ENCODE measurements at regions not wholly inside any gene's neighbourhood (a gene's known extent, or its start where the extent isn't known, plus 50 kb on each side); places are given as distances from the start of the nearest gene placed in this dataset.

DNA sequence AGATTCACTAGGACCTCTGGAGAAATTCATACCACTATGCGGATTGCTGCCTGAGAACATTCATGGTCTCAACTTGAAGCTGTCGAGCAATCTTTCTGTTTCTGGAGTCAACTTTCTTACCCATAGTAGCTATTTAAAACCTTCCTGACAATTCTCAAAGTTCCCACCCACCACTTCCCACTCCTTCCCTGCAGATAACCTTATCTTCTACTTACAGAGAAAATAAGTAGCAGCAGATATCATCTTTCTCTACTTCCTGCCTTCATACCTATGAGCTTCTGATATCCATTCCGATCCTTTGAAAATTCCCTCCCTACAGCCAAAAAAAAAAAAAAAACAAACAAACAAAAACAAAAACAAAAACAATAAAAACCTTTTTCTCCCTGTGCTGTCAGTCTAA lies 81.2 kb upstream of the CYRIA start:
- no peak overlapping the region for H3K27ac ChIP-seq
- H3K27me3 ChIP-seq = no peaks in the 10 kb centered on the region
- no peak overlapping the region for H3K4me3 ChIP-seq
- no peaks in the 10 kb centered on the region for H3K4me1 ChIP-seq
- no peaks in the 10 kb centered on the region for H3K9me3 ChIP-seq
- no peak for DNase-seq (ENCODE audit: low spot score)
- TF ChIP-seq, protein P1, sequence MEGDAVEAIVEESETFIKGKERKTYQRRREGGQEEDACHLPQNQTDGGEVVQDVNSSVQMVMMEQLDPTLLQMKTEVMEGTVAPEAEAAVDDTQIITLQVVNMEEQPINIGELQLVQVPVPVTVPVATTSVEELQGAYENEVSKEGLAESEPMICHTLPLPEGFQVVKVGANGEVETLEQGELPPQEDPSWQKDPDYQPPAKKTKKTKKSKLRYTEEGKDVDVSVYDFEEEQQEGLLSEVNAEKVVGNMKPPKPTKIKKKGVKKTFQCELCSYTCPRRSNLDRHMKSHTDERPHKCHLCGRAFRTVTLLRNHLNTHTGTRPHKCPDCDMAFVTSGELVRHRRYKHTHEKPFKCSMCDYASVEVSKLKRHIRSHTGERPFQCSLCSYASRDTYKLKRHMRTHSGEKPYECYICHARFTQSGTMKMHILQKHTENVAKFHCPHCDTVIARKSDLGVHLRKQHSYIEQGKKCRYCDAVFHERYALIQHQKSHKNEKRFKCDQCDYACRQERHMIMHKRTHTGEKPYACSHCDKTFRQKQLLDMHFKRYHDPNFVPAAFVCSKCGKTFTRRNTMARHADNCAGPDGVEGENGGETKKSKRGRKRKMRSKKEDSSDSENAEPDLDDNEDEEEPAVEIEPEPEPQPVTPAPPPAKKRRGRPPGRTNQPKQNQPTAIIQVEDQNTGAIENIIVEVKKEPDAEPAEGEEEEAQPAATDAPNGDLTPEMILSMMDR (IDR thresholded peaks at IDR 0.05) = no peak
- no peaks in the 10 kb centered on the region for H3K36me3 ChIP-seq

DNA sequence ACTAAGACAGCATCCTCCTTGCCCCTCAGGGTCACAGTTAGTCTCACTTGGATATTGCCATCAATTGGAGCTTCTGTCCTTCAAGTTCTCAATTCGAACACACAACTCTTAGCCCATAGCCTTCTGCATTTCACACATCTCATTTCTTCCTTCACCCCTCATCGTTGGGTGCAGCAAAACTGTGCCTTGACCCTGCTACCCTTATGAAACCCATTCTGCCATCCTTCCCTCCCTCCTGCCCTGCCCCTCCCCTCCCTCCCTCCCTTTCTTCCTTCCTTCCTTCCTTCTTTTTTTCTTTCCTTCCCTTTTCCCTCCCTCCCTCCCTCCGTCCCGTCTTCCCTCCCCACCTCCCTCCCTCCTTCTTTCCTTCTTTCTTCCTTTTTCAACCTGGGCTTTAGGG lies 80.7 kb upstream of the CYRIA start:
- no peak for DNase-seq (ENCODE audit: low spot score)
- Histone ChIP-seq H3K4me1 (no peaks in the 10 kb centered on the region), H3K36me3 (no peaks in the 10 kb centered on the region), H3K9me3 (no peaks in the 10 kb centered on the region), H3K27ac (no peak overlapping the region), H3K27me3 (no peaks in the 10 kb centered on the region), H3K4me3 (no peak overlapping the region)
- TF ChIP-seq, protein P1 (IDR thresholded peaks at IDR 0.05) = no peak

DNA sequence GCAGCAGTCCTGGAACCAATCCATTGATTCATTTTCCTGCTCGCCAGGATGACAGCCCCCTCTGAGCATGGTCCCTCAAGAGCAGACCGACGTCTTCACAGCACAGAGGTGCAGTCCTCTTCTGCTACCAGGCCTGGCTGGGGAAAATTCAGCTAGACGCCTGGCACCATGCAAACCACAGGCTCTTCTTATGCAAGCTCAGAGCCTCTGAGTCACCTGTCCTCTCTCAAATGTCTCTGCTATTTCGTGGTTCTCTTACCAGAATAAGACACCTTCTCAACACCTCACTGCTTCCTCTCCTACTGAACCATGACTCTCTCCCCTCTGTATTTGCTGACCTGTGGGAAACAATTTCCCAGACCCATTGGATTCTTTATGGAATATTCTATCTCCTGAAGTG lies 79.8 kb upstream of the CYRIA start:
- H3K4me3 ChIP-seq = no peak overlapping the region
- H3K4me1 ChIP-seq = no peaks in the 10 kb centered on the region
- DNase-seq (ENCODE audit: low spot score) = no peak
- TF ChIP-seq, protein P1 (IDR thresholded peaks at IDR 0.05) = no peak
- H3K27me3 ChIP-seq = no peaks in the 10 kb centered on the region
- no peaks in the 10 kb centered on the region for H3K36me3 ChIP-seq
- no peak overlapping the region for H3K27ac ChIP-seq
- no peaks in the 10 kb centered on the region for H3K9me3 ChIP-seq

GRCh38 chr2:16744521-16744920 lies 78.9 kb upstream of the CYRIA start:
- Histone ChIP-seq H3K4me3 (no peak overlapping the region), H3K4me1 (no peaks in the 10 kb centered on the region), H3K36me3 (no peaks in the 10 kb centered on the region), H3K9me3 (no peaks in the 10 kb centered on the region), H3K27ac (no peak overlapping the region), H3K27me3 (no peaks in the 10 kb centered on the region)
- TF ChIP-seq, protein P1 (IDR thresholded peaks at IDR 0.05) = no peak
- no peak for DNase-seq (ENCODE audit: low spot score)

DNA sequence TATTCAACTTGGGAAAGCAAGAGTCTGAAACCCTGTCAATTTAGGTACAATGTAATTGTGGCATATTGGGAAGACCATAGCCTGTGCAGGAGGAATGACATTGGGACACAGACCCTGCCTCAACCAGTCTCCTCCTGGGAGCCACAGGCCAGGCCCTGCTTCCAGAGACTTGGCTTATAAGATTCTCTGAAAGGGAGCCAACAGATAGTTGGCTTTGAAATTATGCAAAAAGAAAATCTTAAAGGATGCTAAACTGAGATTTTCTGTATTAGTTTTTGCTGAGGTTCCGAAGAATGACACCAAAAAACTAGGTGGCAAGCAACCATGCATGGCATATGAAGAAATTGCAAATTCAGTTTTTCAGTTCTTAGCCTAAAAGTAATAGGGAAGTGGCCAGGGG lies 76.4 kb upstream of the CYRIA start:
- no peaks in the 10 kb centered on the region for H3K9me3 ChIP-seq
- H3K27ac ChIP-seq = no peak overlapping the region
- no peaks in the 10 kb centered on the region for H3K27me3 ChIP-seq
- no peaks in the 10 kb centered on the region for H3K36me3 ChIP-seq
- DNase-seq (ENCODE audit: low spot score) = no peak
- no peak overlapping the region for H3K4me3 ChIP-seq
- no peaks in the 10 kb centered on the region for H3K4me1 ChIP-seq
- TF ChIP-seq, protein P1 (IDR thresholded peaks at IDR 0.05) = no peak

GRCh38 chr2:16741498-16741897 lies 75.9 kb upstream of the CYRIA start:
- H3K36me3 ChIP-seq = no peaks in the 10 kb centered on the region
- TF ChIP-seq, protein P1 (IDR thresholded peaks at IDR 0.05) = no peak
- H3K4me3 ChIP-seq = no peak overlapping the region
- DNase-seq (ENCODE audit: low spot score) = no peak
- H3K27me3 ChIP-seq = no peaks in the 10 kb centered on the region
- H3K9me3 ChIP-seq = no peaks in the 10 kb centered on the region
- no peak overlapping the region for H3K27ac ChIP-seq
- H3K4me1 ChIP-seq = no peaks in the 10 kb centered on the region

Data from right atrium auricular region (tissue), 2 donors.